NB4 (cell line): ENCODE measurements at regions not wholly inside any gene's neighbourhood (a gene's known extent, or its start where the extent isn't known, plus 50 kb on each side); places are given as distances from the start of the nearest gene placed in this dataset.
A peak's percentile ranks its signal among the peaks of the same experiment; 100 is the strongest.

Experiments used
- CTCF ChIP-seq: IDR thresholded peaks from one replicate; pipeline ENCODE4 v1.5.1; 2012; ENCODE audit warnings: low read depth, low read length
- POLR2A ChIP-seq: IDR thresholded peaks from 2 replicates; pipeline ENCODE4 v1.6.1; 2011; ENCODE audit warnings: mild to moderate bottlenecking; ENCODE audit not compliant: insufficient read length; ENCODE audit errors: extremely low read depth

GRCh38 chr6:6725468-6726209 is 137.1 kb downstream of the LY86 start:
- TF ChIP-seq CTCF (peak; percentile 11), POLR2A (peak; percentile 50)
